HCT116 (cell line): ENCODE measurements at regions not wholly inside any gene's neighbourhood (a gene's known extent, or its start where the extent isn't known, plus 50 kb on each side); places are given as distances from the start of the nearest gene placed in this dataset.

Experiments used
- ATAC-seq: fragments of 200-7000 bp; cut with Tn5 transposase; 2 replicates; pipeline ENCODE4 v1.9.1; 2020; ENCODE audit warnings: mild to moderate bottlenecking, moderate library complexity
- BruUV-seq: library from RNA; stranded (reverse); fragments of 400-500 nt; replicated peaks from 2 replicates; lab custom pipeline; 2021; lab: Mats Ljungman, UMichigan
- CTCF ChIA-PET: fragments of 300-600 bp; sonication (Branson Sonifier 250); formaldehyde crosslinking; loops from one replicate; lab custom pipeline; 2021; ENCODE audit warnings: antibody characterized with exemption; lab: Charles Lee
- POLR2A ChIA-PET: fragments of 300-600, 350-600 bp; sonication (Branson Sonifier 250); formaldehyde crosslinking; loops from one replicate; lab custom pipeline; 2021; ENCODE audit warnings: antibody characterized with exemption; lab: Charles Lee
- RAD21 ChIA-PET, 2 experiments: fragments of 300-600 bp; sonication (Branson Sonifier 250); formaldehyde crosslinking; loops; one replicate each; lab custom pipeline; 2023; ENCODE audit warnings: low total read pairs in 2 of 2; ENCODE audit not compliant: uncharacterized antibody in 2 of 2, unreplicated experiment in 2 of 2, low non-redundant PET in 1 of 2; lab: Charles Lee
- DNase-seq: peaks from one replicate; pipeline ENCODE4 v3.0.0-alpha.2; 2010; ENCODE audit warnings: low read depth, low spot score
- H2AFZ ChIP-seq: fragments of 200-600 bp; shearing (Covaris generic), sonication (generic); 2 replicates; pipeline ENCODE4 v1.6.1; 2017; ENCODE audit warnings: low read depth, mixed run types, mixed read lengths, antibody characterized with exemption, low read length; ENCODE audit not compliant: poor library complexity, severe bottlenecking
- H3K27ac ChIP-seq: 2 replicates; pipeline ENCODE4 v1.5.1; 2012; ENCODE audit warnings: low read depth, low read length
- H3K27me3 ChIP-seq: fragments of 200-600 bp; sonication (generic); 2 replicates; pipeline ENCODE4 v1.6.1; 2016; ENCODE audit warnings: mixed run types, low read length, mixed read lengths; ENCODE audit not compliant: insufficient read depth
- H3K36me3 ChIP-seq, 2 experiments: fragments of 200-500 bp in 1 of 2; fragments of 200-600 bp in 1 of 2; sonication (Bioruptor generic) in 1 of 2; sonication (generic) in 1 of 2; 2 replicates each; pipeline versions ENCODE4 v1.5.1 to v1.6.1; 2014 to 2016; ENCODE audit warnings: low read length in 2 of 2, inconsistent platforms in 1 of 2, mixed read lengths in 1 of 2, mixed run types in 1 of 2; ENCODE audit not compliant: insufficient read depth in 2 of 2, control insufficient read depth in 1 of 2
- H3K4me1 ChIP-seq, 2 experiments: fragments of 200-600 bp in 1 of 2; sonication (generic) in 1 of 2; 2 replicates each; pipeline versions ENCODE4 v1.5.1 to v1.6.1; 2012 to 2017; ENCODE audit warnings: low read length in 2 of 2, inconsistent platforms in 1 of 2, mild to moderate bottlenecking in 1 of 2, mixed read lengths in 1 of 2, mixed run types in 1 of 2, moderate library complexity in 1 of 2; ENCODE audit not compliant: insufficient read depth in 2 of 2, control insufficient read depth in 1 of 2
- H3K4me2 ChIP-seq: fragments of 200-600 bp; sonication (generic); 2 replicates; pipeline ENCODE4 v1.6.1; 2017; ENCODE audit warnings: mixed run types, low read length, mixed read lengths
- H3K4me3 ChIP-seq, 2 experiments: fragments of 200-600 bp in 1 of 2; sonication (generic) in 1 of 2; replicated peaks in 1 of 2; 2 replicates each; pipeline ENCODE4 v1.5.1; 2011 to 2016; ENCODE audit warnings: low read length in 2 of 2, control low read depth in 1 of 2, low read depth in 1 of 2, mild to moderate bottlenecking in 1 of 2, mixed read lengths in 1 of 2, mixed run types in 1 of 2
- H3K79me2 ChIP-seq: fragments of 200-600 bp; sonication (generic); 2 replicates; pipeline ENCODE4 v1.6.1; 2017; ENCODE audit warnings: mild to moderate bottlenecking, mixed run types, low read length, moderate library complexity, mixed read lengths; ENCODE audit not compliant: insufficient read depth
- H3K9ac ChIP-seq: fragments of 200-600 bp; sonication (generic); 2 replicates; pipeline ENCODE4 v1.6.1; 2016; ENCODE audit warnings: low read length, mixed read lengths
- H3K9me2 ChIP-seq: fragments of 200-600 bp; sonication (generic), shearing (Covaris generic); 2 replicates; pipeline ENCODE4 v1.6.1; 2017; ENCODE audit warnings: mixed run types, mild to moderate bottlenecking, moderate library complexity; ENCODE audit not compliant: insufficient read depth
- H3K9me3 ChIP-seq, 2 experiments: fragments of 200-500 bp in 1 of 2; fragments of 200-600 bp in 1 of 2; sonication (Bioruptor generic) in 1 of 2; sonication (generic) in 1 of 2; 2 replicates each; pipeline ENCODE4 v1.6.1; 2014 to 2017; ENCODE audit warnings: low read length in 2 of 2, mixed read lengths in 2 of 2, inconsistent platforms in 1 of 2, low read depth in 1 of 2, mild to moderate bottlenecking in 1 of 2, mixed run types in 1 of 2, moderate library complexity in 1 of 2; ENCODE audit not compliant: control insufficient read depth in 1 of 2, insufficient read depth in 1 of 2
- H4K20me1 ChIP-seq: fragments of 200-600 bp; sonication (generic), shearing (Covaris generic); 2 replicates; pipeline ENCODE4 v1.6.1; 2017; ENCODE audit warnings: mixed run types, mild to moderate bottlenecking, moderate library complexity; ENCODE audit not compliant: insufficient read depth
- CBX3 ChIP-seq: IDR thresholded peaks from 2 replicates; pipeline ENCODE4 v1.6.1; 2012; ENCODE audit warnings: low read depth
- CEBPB ChIP-seq: IDR thresholded peaks from 2 replicates; pipeline ENCODE4 v1.6.1; 2012; ENCODE audit warnings: low read depth
- EGR1 ChIP-seq: IDR thresholded peaks from 2 replicates; pipeline ENCODE4 v1.6.1; 2012; ENCODE audit warnings: low read depth
- ELF1 ChIP-seq: IDR thresholded peaks from 2 replicates; pipeline ENCODE4 v1.6.1; 2012; ENCODE audit warnings: low read depth, borderline replicate concordance
- EZH2 ChIP-seq: fragments of 200-600 bp; sonication (generic); IDR thresholded peaks from 2 replicates; pipeline ENCODE4 v1.6.1; 2017; ENCODE audit warnings: antibody characterized with exemption, mixed run types
- EZH2phosphoT487 ChIP-seq: fragments of 200-600 bp; IDR thresholded peaks from 2 replicates; pipeline ENCODE4 v1.6.1; 2018; ENCODE audit warnings: antibody characterized with exemption, borderline replicate concordance
- FOSL1 ChIP-seq: IDR thresholded peaks from 2 replicates; pipeline ENCODE4 v1.6.1; 2012; ENCODE audit warnings: low read depth
- POLR2AphosphoS5 ChIP-seq: IDR thresholded peaks from 2 replicates; pipeline ENCODE4 v1.6.1; 2011; ENCODE audit warnings: mild to moderate bottlenecking, low read depth, low read length, moderate library complexity
- RAD21 ChIP-seq: IDR thresholded peaks from 2 replicates; pipeline ENCODE4 v1.6.1; 2012; ENCODE audit warnings: low read depth, mild to moderate bottlenecking
- SIN3A ChIP-seq: IDR thresholded peaks from 2 replicates; pipeline ENCODE4 v1.6.1; 2012; ENCODE audit warnings: low read depth
- SP1 ChIP-seq: IDR thresholded peaks from 2 replicates; pipeline ENCODE4 v1.6.1; 2012; ENCODE audit warnings: low read depth
- SRF ChIP-seq: IDR thresholded peaks from 2 replicates; pipeline ENCODE4 v1.6.1; 2012; ENCODE audit warnings: low read depth
- TCF7L2 ChIP-seq: IDR thresholded peaks from 2 replicates; pipeline ENCODE4 v1.7.0; 2011; ENCODE audit warnings: borderline replicate concordance, inconsistent platforms; ENCODE audit not compliant: insufficient read depth, insufficient read length; ENCODE audit errors: extremely low read depth
- YY1 ChIP-seq: IDR thresholded peaks from 2 replicates; pipeline ENCODE4 v1.6.1; 2011; ENCODE audit warnings: low read length, low read depth, moderate library complexity, mild to moderate bottlenecking; ENCODE audit not compliant: insufficient replicate concordance; ENCODE audit errors: extremely low read depth
- ZFX ChIP-seq: fragments of 450-650 bp; IDR thresholded peaks from 2 replicates; pipeline ENCODE4 v1.6.1; 2017
- ZNF274 ChIP-seq: fragments of 200-500 bp; sonication (Bioruptor generic); IDR thresholded peaks from 2 replicates; pipeline ENCODE4 v1.6.1; 2014; ENCODE audit warnings: mild to moderate bottlenecking, low read depth, low read length, inconsistent platforms
- intact Hi-C: fragments of 100-400 bp; cut with micrococcal nuclease; formaldehyde crosslinking; loops from 2 replicates; pipeline ENCODE4 v1.10.0; 2022
- TF ChIP-seq, protein P1 (sequence below): IDR thresholded peaks from 2 replicates; pipeline ENCODE4 v1.6.1; 2012
- TF ChIP-seq, protein P2 (sequence below): IDR thresholded peaks from 2 replicates; pipeline ENCODE4 v1.6.1; 2012
- TF ChIP-seq, protein P3 (sequence below): IDR thresholded peaks from 2 replicates; pipeline ENCODE4 v1.6.1; 2011; ENCODE audit warnings: mild to moderate bottlenecking, low read length, moderate library complexity; ENCODE audit not compliant: insufficient replicate concordance; ENCODE audit errors: extremely low read depth
- TF ChIP-seq, protein P4 (sequence below): IDR thresholded peaks from 2 replicates; pipeline ENCODE4 v1.6.1; 2012; ENCODE audit warnings: low read depth

DNA sequence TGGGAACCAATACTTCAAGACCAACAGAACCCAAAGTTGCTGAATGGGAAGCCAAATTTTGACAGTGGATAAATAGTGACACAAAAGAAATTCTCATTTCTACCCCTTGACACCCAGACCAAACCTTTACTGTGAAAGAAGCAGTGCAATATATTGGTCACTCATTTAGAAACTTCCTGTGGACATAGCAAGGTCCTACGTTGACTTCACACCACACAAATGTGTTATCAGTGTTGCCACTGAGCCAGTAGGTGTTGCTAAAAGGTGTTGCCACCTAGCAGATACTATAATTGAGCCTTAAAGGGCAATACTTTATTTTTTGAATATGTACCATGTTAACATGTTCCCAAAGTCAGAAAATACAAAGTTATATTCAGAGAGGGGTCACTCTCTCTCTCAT is 1008.9 kb upstream of the CDH2 start:
- Histone ChIP-seq H3K4me2 (no peak overlapping the region), H3K9ac (no peak overlapping the region), H3K4me1 (peaks cover 0 to 5% of the 10 kb centered on the region in 2 experiments; a peak in 1 of 4 replicates), H3K27me3 (no peaks in the 10 kb centered on the region), H3K4me3 (no peak overlapping the region), H3K79me2 (no peaks in the 10 kb centered on the region), H3K36me3 (no peaks in the 10 kb centered on the region), H2AFZ (no peak overlapping the region), H4K20me1 (no peaks in the 10 kb centered on the region), H3K9me2 (no peaks in the 10 kb centered on the region), H3K27ac (no peak overlapping the region), H3K9me3 (no peaks in the 10 kb centered on the region)
- intact Hi-C loops, result no loop called here
- ChIA-PET CTCF (no interaction called here), RAD21 (no interaction called here), POLR2A (no interaction called here)
- TF ChIP-seq FOSL1 (no peak), SP1 (no peak), TCF7L2 (no peak), CBX3 (no peak), EZH2 (no peak), EZH2phosphoT487 (no peak), ZFX (no peak), ZNF274 (no peak), CEBPB (no peak), EGR1 (no peak), YY1 (no peak), SIN3A (no peak), ELF1 (no peak), SRF (no peak), POLR2AphosphoS5 (no peak), RAD21 (no peak)
- TF ChIP-seq, protein P1, sequence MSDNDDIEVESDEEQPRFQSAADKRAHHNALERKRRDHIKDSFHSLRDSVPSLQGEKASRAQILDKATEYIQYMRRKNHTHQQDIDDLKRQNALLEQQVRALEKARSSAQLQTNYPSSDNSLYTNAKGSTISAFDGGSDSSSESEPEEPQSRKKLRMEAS, result no peak
- TF ChIP-seq, protein P2, sequence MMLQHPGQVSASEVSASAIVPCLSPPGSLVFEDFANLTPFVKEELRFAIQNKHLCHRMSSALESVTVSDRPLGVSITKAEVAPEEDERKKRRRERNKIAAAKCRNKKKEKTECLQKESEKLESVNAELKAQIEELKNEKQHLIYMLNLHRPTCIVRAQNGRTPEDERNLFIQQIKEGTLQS, result no peak
- TF ChIP-seq, protein P3, sequence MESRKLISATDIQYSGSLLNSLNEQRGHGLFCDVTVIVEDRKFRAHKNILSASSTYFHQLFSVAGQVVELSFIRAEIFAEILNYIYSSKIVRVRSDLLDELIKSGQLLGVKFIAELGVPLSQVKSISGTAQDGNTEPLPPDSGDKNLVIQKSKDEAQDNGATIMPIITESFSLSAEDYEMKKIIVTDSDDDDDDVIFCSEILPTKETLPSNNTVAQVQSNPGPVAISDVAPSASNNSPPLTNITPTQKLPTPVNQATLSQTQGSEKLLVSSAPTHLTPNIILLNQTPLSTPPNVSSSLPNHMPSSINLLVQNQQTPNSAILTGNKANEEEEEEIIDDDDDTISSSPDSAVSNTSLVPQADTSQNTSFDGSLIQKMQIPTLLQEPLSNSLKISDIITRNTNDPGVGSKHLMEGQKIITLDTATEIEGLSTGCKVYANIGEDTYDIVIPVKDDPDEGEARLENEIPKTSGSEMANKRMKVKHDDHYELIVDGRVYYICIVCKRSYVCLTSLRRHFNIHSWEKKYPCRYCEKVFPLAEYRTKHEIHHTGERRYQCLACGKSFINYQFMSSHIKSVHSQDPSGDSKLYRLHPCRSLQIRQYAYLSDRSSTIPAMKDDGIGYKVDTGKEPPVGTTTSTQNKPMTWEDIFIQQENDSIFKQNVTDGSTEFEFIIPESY, result no peak
- TF ChIP-seq, protein P4, sequence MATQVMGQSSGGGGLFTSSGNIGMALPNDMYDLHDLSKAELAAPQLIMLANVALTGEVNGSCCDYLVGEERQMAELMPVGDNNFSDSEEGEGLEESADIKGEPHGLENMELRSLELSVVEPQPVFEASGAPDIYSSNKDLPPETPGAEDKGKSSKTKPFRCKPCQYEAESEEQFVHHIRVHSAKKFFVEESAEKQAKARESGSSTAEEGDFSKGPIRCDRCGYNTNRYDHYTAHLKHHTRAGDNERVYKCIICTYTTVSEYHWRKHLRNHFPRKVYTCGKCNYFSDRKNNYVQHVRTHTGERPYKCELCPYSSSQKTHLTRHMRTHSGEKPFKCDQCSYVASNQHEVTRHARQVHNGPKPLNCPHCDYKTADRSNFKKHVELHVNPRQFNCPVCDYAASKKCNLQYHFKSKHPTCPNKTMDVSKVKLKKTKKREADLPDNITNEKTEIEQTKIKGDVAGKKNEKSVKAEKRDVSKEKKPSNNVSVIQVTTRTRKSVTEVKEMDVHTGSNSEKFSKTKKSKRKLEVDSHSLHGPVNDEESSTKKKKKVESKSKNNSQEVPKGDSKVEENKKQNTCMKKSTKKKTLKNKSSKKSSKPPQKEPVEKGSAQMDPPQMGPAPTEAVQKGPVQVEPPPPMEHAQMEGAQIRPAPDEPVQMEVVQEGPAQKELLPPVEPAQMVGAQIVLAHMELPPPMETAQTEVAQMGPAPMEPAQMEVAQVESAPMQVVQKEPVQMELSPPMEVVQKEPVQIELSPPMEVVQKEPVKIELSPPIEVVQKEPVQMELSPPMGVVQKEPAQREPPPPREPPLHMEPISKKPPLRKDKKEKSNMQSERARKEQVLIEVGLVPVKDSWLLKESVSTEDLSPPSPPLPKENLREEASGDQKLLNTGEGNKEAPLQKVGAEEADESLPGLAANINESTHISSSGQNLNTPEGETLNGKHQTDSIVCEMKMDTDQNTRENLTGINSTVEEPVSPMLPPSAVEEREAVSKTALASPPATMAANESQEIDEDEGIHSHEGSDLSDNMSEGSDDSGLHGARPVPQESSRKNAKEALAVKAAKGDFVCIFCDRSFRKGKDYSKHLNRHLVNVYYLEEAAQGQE, result no peak
- no TSS peak for BruUV-seq
- no peak for DNase-seq
- ATAC-seq, result no peak
